ENCODE measurements at regions not wholly inside any gene's neighbourhood (a gene's known extent, or its start where the extent isn't known, plus 50 kb on each side); places are given as distances from the start of the nearest gene placed in this dataset.

DNA sequence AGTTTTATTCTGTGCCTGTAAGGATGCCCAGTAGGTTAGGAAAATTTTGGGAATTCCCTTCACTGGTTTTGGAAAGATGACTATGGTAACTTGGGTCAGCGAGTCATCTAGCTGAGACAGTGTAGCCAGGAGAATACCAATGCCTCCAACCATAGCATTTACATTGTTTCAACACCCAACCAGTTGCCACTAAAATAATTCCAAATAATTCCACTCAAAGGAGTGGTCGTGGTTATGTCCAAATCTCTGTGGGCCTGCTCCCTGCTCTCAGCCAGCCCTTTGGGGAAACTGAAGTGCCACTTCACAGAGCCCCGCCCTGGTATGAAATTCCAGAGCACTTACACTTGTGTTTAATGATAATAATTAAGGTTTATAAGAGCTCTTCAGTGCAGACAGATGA is 310.5 kb downstream of the PLK2 start:
- TF ChIP-seq, protein P1, sequence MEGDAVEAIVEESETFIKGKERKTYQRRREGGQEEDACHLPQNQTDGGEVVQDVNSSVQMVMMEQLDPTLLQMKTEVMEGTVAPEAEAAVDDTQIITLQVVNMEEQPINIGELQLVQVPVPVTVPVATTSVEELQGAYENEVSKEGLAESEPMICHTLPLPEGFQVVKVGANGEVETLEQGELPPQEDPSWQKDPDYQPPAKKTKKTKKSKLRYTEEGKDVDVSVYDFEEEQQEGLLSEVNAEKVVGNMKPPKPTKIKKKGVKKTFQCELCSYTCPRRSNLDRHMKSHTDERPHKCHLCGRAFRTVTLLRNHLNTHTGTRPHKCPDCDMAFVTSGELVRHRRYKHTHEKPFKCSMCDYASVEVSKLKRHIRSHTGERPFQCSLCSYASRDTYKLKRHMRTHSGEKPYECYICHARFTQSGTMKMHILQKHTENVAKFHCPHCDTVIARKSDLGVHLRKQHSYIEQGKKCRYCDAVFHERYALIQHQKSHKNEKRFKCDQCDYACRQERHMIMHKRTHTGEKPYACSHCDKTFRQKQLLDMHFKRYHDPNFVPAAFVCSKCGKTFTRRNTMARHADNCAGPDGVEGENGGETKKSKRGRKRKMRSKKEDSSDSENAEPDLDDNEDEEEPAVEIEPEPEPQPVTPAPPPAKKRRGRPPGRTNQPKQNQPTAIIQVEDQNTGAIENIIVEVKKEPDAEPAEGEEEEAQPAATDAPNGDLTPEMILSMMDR (IDR thresholded peaks at IDR 0.05; ENCODE audit: low read depth, low read length, poor library complexity, severe bottlenecking): no peak
- no peak for TF ChIP-seq EZH2phosphoT487 (IDR thresholded peaks at IDR 0.05; ENCODE audit: borderline replicate concordance, low read length)

All from DOHH2 (cell line).